ENCODE measurements at regions not wholly inside any gene's neighbourhood (a gene's known extent, or its start where the extent isn't known, plus 50 kb on each side); places are given as distances from the start of the nearest gene placed in this dataset.

- no peaks in the 10 kb centered on the region for H3K36me3 Mint-ChIP-seq (ENCODE audit: low read depth)
- no peak for DNase-seq (ENCODE audit: low read depth, low spot score)
- no peak overlapping the region for H3K4me3 Mint-ChIP-seq
- H3K4me1 Mint-ChIP-seq, result peaks cover 5% of the 10 kb centered on the region
- no peak overlapping the region for H3K27ac Mint-ChIP-seq (ENCODE audit: unreplicated experiment)
- peaks cover 16% of the 10 kb centered on the region for H3K27me3 Mint-ChIP-seq (ENCODE audit: low read depth)
- peaks cover 3% of the 10 kb centered on the region for H3K9me3 Mint-ChIP-seq
- TF ChIP-seq, protein P1, sequence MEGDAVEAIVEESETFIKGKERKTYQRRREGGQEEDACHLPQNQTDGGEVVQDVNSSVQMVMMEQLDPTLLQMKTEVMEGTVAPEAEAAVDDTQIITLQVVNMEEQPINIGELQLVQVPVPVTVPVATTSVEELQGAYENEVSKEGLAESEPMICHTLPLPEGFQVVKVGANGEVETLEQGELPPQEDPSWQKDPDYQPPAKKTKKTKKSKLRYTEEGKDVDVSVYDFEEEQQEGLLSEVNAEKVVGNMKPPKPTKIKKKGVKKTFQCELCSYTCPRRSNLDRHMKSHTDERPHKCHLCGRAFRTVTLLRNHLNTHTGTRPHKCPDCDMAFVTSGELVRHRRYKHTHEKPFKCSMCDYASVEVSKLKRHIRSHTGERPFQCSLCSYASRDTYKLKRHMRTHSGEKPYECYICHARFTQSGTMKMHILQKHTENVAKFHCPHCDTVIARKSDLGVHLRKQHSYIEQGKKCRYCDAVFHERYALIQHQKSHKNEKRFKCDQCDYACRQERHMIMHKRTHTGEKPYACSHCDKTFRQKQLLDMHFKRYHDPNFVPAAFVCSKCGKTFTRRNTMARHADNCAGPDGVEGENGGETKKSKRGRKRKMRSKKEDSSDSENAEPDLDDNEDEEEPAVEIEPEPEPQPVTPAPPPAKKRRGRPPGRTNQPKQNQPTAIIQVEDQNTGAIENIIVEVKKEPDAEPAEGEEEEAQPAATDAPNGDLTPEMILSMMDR (conservative IDR thresholded peaks at IDR 0.05), result no peak
These were observed 369.5 kb downstream of the SEC16B start for GRCh38 chr1:177600321-177600720.

DNA sequence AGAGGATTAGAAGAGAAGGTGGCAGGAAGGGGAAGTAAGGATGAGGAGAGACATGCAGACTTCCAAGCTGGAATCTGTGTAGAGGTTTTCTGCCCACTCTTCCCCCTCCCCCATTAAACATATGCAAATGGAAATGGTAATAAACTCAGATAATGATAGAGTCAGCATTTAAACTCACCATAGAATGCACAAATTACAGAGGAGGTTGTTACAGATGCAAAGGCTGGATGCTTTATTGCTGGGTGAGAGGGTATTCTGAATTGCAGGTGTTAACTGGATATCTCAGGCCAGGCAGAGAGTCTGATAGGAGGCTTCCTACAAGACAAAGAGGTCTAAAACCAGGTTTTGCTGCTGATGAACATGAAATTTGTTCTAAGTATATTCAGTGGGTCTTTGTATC, 372.5 kb downstream of the SEC16B start:
- H3K9me3 Mint-ChIP-seq, result no peaks in the 10 kb centered on the region
- no peak for DNase-seq (ENCODE audit: low read depth, low spot score)
- TF ChIP-seq, protein P1 (conservative IDR thresholded peaks at IDR 0.05), result no peak
- H3K36me3 Mint-ChIP-seq (ENCODE audit: low read depth), result no peaks in the 10 kb centered on the region
- H3K4me1 Mint-ChIP-seq, result peaks cover 6% of the 10 kb centered on the region
- H3K27ac Mint-ChIP-seq (ENCODE audit: unreplicated experiment), result no peak overlapping the region
- H3K4me3 Mint-ChIP-seq, result no peak overlapping the region
- peaks cover 11% of the 10 kb centered on the region for H3K27me3 Mint-ChIP-seq (ENCODE audit: low read depth)

GRCh38 chr1:177596485-177596884, 373.4 kb downstream of the SEC16B start:
- peaks cover 11% of the 10 kb centered on the region for H3K27me3 Mint-ChIP-seq (ENCODE audit: low read depth)
- no peak overlapping the region for H3K27ac Mint-ChIP-seq (ENCODE audit: unreplicated experiment)
- no peak overlapping the region for H3K4me3 Mint-ChIP-seq
- no peaks in the 10 kb centered on the region for H3K9me3 Mint-ChIP-seq
- peaks cover 6% of the 10 kb centered on the region for H3K4me1 Mint-ChIP-seq
- H3K36me3 Mint-ChIP-seq (ENCODE audit: low read depth), result no peaks in the 10 kb centered on the region
- DNase-seq (ENCODE audit: low read depth, low spot score), result no peak
- TF ChIP-seq, protein P1 (conservative IDR thresholded peaks at IDR 0.05), result no peak

GRCh38 chr1:177593105-177593504, 376.8 kb downstream of the SEC16B start:
- TF ChIP-seq, protein P1 (conservative IDR thresholded peaks at IDR 0.05), result no peak
- H3K4me3 Mint-ChIP-seq, result no peak overlapping the region
- H3K27ac Mint-ChIP-seq (ENCODE audit: unreplicated experiment), result no peak overlapping the region
- H3K9me3 Mint-ChIP-seq, result no peaks in the 10 kb centered on the region
- H3K27me3 Mint-ChIP-seq (ENCODE audit: low read depth), result peaks cover 9% of the 10 kb centered on the region
- no peaks in the 10 kb centered on the region for H3K36me3 Mint-ChIP-seq (ENCODE audit: low read depth)
- DNase-seq (ENCODE audit: low read depth, low spot score), result no peak
- peaks cover 6% of the 10 kb centered on the region for H3K4me1 Mint-ChIP-seq

GRCh38 chr1:177592624-177593023, 377.2 kb downstream of the SEC16B start:
- TF ChIP-seq, protein P1 (conservative IDR thresholded peaks at IDR 0.05), result no peak
- Mint-ChIP-seq H3K27ac (ENCODE audit: unreplicated experiment) (no peak overlapping the region), H3K4me3 (no peak overlapping the region), H3K36me3 (ENCODE audit: low read depth) (no peaks in the 10 kb centered on the region), H3K27me3 (ENCODE audit: low read depth) (peaks cover 9% of the 10 kb centered on the region), H3K9me3 (no peaks in the 10 kb centered on the region), H3K4me1 (peaks cover 6% of the 10 kb centered on the region)
- DNase-seq (ENCODE audit: low read depth, low spot score), result no peak

GRCh38 chr1:177591155-177591554, 378.7 kb downstream of the SEC16B start:
- no peaks in the 10 kb centered on the region for H3K9me3 Mint-ChIP-seq
- TF ChIP-seq, protein P1 (conservative IDR thresholded peaks at IDR 0.05), result no peak
- peaks cover 5% of the 10 kb centered on the region for H3K27me3 Mint-ChIP-seq (ENCODE audit: low read depth)
- H3K36me3 Mint-ChIP-seq (ENCODE audit: low read depth), result no peaks in the 10 kb centered on the region
- no peak for DNase-seq (ENCODE audit: low read depth, low spot score)
- no peak overlapping the region for H3K27ac Mint-ChIP-seq (ENCODE audit: unreplicated experiment)
- peaks cover 6% of the 10 kb centered on the region for H3K4me1 Mint-ChIP-seq
- H3K4me3 Mint-ChIP-seq, result no peak overlapping the region
